ENCODE measurements at regions not wholly inside any gene's neighbourhood (a gene's known extent, or its start where the extent isn't known, plus 50 kb on each side); places are given as distances from the start of the nearest gene placed in this dataset.

GRCh38 chr9:115362101-115362500 is 244.1 kb upstream of the TNC start (continued):
- TF ChIP-seq ZNF281 (CRISPR knock-in tag; IDR thresholded peaks at IDR 0.05): no peak
- no peak for TF ChIP-seq ZNF317 (CRISPR knock-in tag; IDR thresholded peaks at IDR 0.05; ENCODE audit: borderline replicate concordance, low read depth)
- no peak for TF ChIP-seq GABPB1 (CRISPR knock-in tag; IDR thresholded peaks at IDR 0.05)
- TF ChIP-seq RORB (CRISPR knock-in tag; IDR thresholded peaks at IDR 0.05): no peak
- no peak for TF ChIP-seq ATF6 (CRISPR knock-in tag; IDR thresholded peaks at IDR 0.05)
- no peak for TF ChIP-seq HMGA2 (CRISPR knock-in tag; IDR thresholded peaks at IDR 0.05)
- TF ChIP-seq ATF3 (CRISPR knock-in tag; conservative IDR thresholded peaks at IDR 0.05): no peak
- no peak for TF ChIP-seq NR3C1 (CRISPR knock-in tag; conservative IDR thresholded peaks at IDR 0.05; ENCODE audit: low read depth)
- no peak for TF ChIP-seq ZNF396 (CRISPR knock-in tag; IDR thresholded peaks at IDR 0.05; ENCODE audit: borderline replicate concordance)

- ChIA-PET CTCF (no interaction called here), POLR2A (interaction anchor here (0.6 kb wide), 1 partner anchor 54 kb away, joined by 3 read pairs; no protein-coding TSS in a partner anchor)
These were observed 244.7 kb upstream of the TNC start for GRCh38 chr9:115362640-115363039.

GRCh38 chr9:115364991-115365390 is 247.0 kb upstream of the TNC start:
- ATAC-seq (no peak), DNase-seq (ENCODE audit: low spot score) (no peak)
- Mint-ChIP-seq H3K36me3 (no peaks in the 10 kb centered on the region), H3K9me3 (no peaks in the 10 kb centered on the region), H3K27ac (no peak overlapping the region), H3K4me3 (no peak overlapping the region), H3K27me3 (ENCODE audit: low read depth) (no peaks in the 10 kb centered on the region), H3K4me1 (peaks cover 13% of the 10 kb centered on the region)
- TF ChIP-seq OVOL2 (CRISPR knock-in tag; IDR thresholded peaks at IDR 0.05; ENCODE audit: borderline replicate concordance): no peak
- no peak for TF ChIP-seq NR2C2 (CRISPR knock-in tag; IDR thresholded peaks at IDR 0.05)
- no peak for TF ChIP-seq CREB1 (CRISPR knock-in tag; IDR thresholded peaks at IDR 0.05)
- no peak for TF ChIP-seq STAT6 (CRISPR knock-in tag; conservative IDR thresholded peaks at IDR 0.05; ENCODE audit: low read depth)
- no peak for TF ChIP-seq PRDM15 (CRISPR knock-in tag; IDR thresholded peaks at IDR 0.05)
- CTCF ChIA-PET: interaction anchor here (0.7 kb wide), 1 partner anchor 801 kb away, joined by 4 read pairs; no protein-coding TSS in a partner anchor
- POLR2A ChIA-PET: no interaction called here

More at GRCh38 chr9:115362640-115363039, 244.7 kb upstream of the TNC start:
- TF ChIP-seq ATF3 (CRISPR knock-in tag; conservative IDR thresholded peaks at IDR 0.05) (no peak), ZNF263 (CRISPR knock-in tag; IDR thresholded peaks at IDR 0.05; ENCODE audit: low read depth) (no peak), ZBTB43 (CRISPR knock-in tag; IDR thresholded peaks at IDR 0.05) (no peak), ZNF317 (CRISPR knock-in tag; IDR thresholded peaks at IDR 0.05; ENCODE audit: borderline replicate concordance, low read depth) (no peak), GTF2I (CRISPR knock-in tag; conservative IDR thresholded peaks at IDR 0.05) (no peak), TP53 (CRISPR knock-in tag; IDR thresholded peaks at IDR 0.05) (no peak), ZNF671 (CRISPR knock-in tag; IDR thresholded peaks at IDR 0.05) (no peak), JAZF1 (CRISPR knock-in tag; IDR thresholded peaks at IDR 0.05) (no peak), ZNF416 (CRISPR knock-in tag; IDR thresholded peaks at IDR 0.05) (no peak)
- Mint-ChIP-seq H3K27ac (no peak overlapping the region), H3K9me3 (no peaks in the 10 kb centered on the region), H3K36me3 (no peaks in the 10 kb centered on the region), H3K27me3 (ENCODE audit: low read depth) (no peaks in the 10 kb centered on the region), H3K4me1 (peaks cover 13% of the 10 kb centered on the region), H3K4me3 (no peak overlapping the region)
- no peak for DNase-seq (ENCODE audit: low spot score)
- no peak for ATAC-seq
